RWPE2 (cell line): ENCODE measurements at regions not wholly inside any gene's neighbourhood (a gene's known extent, or its start where the extent isn't known, plus 50 kb on each side); places are given as distances from the start of the nearest gene placed in this dataset.

Experiments used
- ATAC-seq: fragments of 200-7000 bp; cut with Tn5 transposase; 3 replicates; pipeline ENCODE4 v1.9.1; 2021; ENCODE audit warnings: low read depth
- DNase-seq: peaks from one replicate; pipeline ENCODE4 v3.0.0-alpha.2; 2020; ENCODE audit warnings: low spot score
- H3K27ac ChIP-seq: fragments of 450-650 bp; 2 replicates; pipeline ENCODE4 v1.5.1; 2017; ENCODE audit warnings: mild to moderate bottlenecking; ENCODE audit not compliant: poor library complexity, severe bottlenecking
- H3K27me3 ChIP-seq: fragments of 250-450 bp; sonication (Bioruptor Pico); 2 replicates; pipeline ENCODE4 v1.5.1; 2021; ENCODE audit warnings: mild to moderate bottlenecking, moderate library complexity; ENCODE audit not compliant: insufficient read depth, poor library complexity, severe bottlenecking
- H3K36me3 ChIP-seq: fragments of 250-450 bp; sonication (Bioruptor Pico); 2 replicates; pipeline ENCODE4 v1.5.1; 2020; ENCODE audit warnings: low read depth, mild to moderate bottlenecking, moderate library complexity
- H3K4me1 ChIP-seq: fragments of 250-450 bp; sonication (Bioruptor Pico); 2 replicates; pipeline ENCODE4 v1.5.1; 2021; ENCODE audit warnings: mild to moderate bottlenecking, moderate library complexity; ENCODE audit not compliant: insufficient read depth, poor library complexity, severe bottlenecking
- H3K4me3 ChIP-seq: fragments of 250-450 bp; sonication (Bioruptor Pico); 2 replicates; pipeline ENCODE4 v1.5.1; 2021; ENCODE audit warnings: mild to moderate bottlenecking, moderate library complexity; ENCODE audit not compliant: severe bottlenecking
- H3K9me3 ChIP-seq: fragments of 250-450 bp; sonication (Bioruptor Pico); 2 replicates; pipeline ENCODE4 v1.5.1; 2021; ENCODE audit warnings: mild to moderate bottlenecking, moderate library complexity; ENCODE audit not compliant: severe bottlenecking
- TF ChIP-seq, protein P1 (sequence below): fragments of 450-650 bp; IDR thresholded peaks from one replicate; pipeline ENCODE4 v1.5.1; 2017; ENCODE audit warnings: mild to moderate bottlenecking, moderate library complexity; ENCODE audit not compliant: poor library complexity, severe bottlenecking

DNA sequence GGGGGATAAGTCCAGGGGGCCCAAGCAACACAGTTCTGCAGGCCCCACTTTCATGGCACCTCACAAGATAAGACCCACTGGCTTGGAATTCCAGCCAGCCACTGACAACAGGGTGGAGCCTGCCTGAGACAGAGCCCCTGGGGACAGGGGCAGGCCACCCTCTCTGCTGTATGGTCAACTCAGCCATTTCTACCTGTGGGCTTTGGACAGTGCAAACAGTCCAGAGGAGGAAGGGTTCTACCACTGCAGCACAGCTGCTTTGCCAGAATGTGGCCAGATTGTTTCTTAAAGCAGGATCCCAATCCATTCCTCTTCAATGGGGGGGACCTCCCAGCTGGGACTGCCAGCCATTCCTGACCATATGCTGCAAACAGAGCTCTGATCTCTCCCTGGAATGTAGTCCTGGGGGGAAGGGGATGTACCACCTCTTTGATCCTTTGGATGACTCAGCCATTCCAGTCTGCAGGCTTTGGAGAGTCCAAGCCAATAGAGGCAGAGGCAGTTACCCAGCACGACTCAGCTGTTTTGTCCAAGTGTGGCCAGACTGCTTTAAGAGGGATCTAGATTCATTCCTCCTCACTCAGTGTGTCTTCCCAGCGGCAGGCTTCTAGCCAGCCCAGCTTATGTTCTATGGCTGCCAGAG is 842.2 kb downstream of the EPHA7 start:
- TF ChIP-seq, protein P1, sequence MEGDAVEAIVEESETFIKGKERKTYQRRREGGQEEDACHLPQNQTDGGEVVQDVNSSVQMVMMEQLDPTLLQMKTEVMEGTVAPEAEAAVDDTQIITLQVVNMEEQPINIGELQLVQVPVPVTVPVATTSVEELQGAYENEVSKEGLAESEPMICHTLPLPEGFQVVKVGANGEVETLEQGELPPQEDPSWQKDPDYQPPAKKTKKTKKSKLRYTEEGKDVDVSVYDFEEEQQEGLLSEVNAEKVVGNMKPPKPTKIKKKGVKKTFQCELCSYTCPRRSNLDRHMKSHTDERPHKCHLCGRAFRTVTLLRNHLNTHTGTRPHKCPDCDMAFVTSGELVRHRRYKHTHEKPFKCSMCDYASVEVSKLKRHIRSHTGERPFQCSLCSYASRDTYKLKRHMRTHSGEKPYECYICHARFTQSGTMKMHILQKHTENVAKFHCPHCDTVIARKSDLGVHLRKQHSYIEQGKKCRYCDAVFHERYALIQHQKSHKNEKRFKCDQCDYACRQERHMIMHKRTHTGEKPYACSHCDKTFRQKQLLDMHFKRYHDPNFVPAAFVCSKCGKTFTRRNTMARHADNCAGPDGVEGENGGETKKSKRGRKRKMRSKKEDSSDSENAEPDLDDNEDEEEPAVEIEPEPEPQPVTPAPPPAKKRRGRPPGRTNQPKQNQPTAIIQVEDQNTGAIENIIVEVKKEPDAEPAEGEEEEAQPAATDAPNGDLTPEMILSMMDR: no peak
- Histone ChIP-seq H3K4me1 (no peaks in the 10 kb centered on the region), H3K27me3 (no peaks in the 10 kb centered on the region), H3K36me3 (no peaks in the 10 kb centered on the region), H3K27ac (no peak overlapping the region), H3K4me3 (no peak overlapping the region), H3K9me3 (peaks cover 2% of the 10 kb centered on the region)
- no peak for DNase-seq
- ATAC-seq: 0 out of 3 replicates have a peak, but pooled peaks have one; percentile 31

DNA sequence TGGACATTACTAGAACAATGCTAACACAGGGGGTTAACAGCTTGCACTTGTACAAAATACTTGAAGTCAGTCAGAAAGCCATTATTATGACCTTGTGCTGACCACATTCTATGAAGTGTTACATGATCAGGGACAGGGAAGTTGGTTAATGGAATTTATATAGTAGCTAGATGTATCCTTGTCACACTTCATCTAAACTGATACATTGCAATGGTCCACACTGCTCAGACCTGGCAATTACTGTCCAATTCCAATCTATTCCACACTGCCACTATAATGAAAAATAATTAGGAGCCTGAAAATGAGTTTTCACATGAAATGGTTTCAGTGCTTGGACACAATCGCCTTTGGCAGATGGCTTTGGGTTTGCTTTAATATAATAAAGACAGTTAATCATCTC is 850.8 kb downstream of the EPHA7 start:
- TF ChIP-seq, protein P1: no peak
- Histone ChIP-seq H3K36me3 (no peaks in the 10 kb centered on the region), H3K27me3 (no peaks in the 10 kb centered on the region), H3K9me3 (peaks cover 2% of the 10 kb centered on the region), H3K4me1 (no peaks in the 10 kb centered on the region), H3K27ac (no peak overlapping the region), H3K4me3 (no peak overlapping the region)
- ATAC-seq (no peak), DNase-seq (no peak)

DNA sequence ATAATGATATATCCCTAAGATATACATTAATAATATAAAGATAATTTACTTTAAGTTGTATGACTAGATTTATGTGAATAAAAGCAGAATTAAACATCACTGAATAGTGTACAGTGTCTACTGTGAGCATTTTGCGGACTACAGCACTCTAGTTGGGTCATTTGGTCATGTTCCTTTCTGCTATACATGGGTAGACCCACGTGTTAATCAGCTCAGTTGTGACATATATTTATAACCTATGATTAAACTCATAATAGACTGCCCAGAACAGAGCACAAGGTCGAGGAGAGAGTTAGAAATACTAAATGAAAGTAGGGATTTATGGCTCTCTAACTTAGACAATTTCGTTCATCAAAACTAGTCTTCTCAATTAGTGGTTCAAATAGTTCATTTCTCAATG is 852.7 kb downstream of the EPHA7 start:
- ATAC-seq (no peak), DNase-seq (no peak)
- Histone ChIP-seq H3K27me3 (no peaks in the 10 kb centered on the region), H3K36me3 (no peaks in the 10 kb centered on the region), H3K4me1 (no peaks in the 10 kb centered on the region), H3K4me3 (no peak overlapping the region), H3K9me3 (no peaks in the 10 kb centered on the region), H3K27ac (no peak overlapping the region)
- TF ChIP-seq, protein P1: no peak

DNA sequence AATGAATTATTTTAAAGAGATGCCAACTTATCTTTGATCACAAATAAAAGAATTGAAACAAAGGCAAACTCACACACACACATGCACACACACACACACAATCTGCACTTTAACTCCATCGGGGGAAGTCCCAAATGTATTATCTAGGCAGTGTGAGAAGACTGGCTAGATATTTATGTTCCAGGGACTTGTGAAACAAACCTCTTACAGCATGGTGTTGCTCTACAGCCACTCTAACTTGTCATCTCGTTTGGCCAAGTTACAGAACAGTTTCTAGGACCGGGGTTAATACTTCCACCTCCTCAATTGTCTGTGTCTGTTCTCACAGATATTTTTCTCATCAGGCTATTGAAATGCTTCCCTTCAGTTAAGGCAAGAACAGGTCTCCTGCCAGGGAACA is 855.0 kb downstream of the EPHA7 start:
- H3K27me3 ChIP-seq: no peaks in the 10 kb centered on the region
- ATAC-seq: no peak
- H3K4me3 ChIP-seq: no peak overlapping the region
- TF ChIP-seq, protein P1: no peak
- H3K9me3 ChIP-seq: no peaks in the 10 kb centered on the region
- H3K36me3 ChIP-seq: no peaks in the 10 kb centered on the region
- H3K27ac ChIP-seq: no peak overlapping the region
- no peak for DNase-seq
- H3K4me1 ChIP-seq: no peaks in the 10 kb centered on the region

DNA sequence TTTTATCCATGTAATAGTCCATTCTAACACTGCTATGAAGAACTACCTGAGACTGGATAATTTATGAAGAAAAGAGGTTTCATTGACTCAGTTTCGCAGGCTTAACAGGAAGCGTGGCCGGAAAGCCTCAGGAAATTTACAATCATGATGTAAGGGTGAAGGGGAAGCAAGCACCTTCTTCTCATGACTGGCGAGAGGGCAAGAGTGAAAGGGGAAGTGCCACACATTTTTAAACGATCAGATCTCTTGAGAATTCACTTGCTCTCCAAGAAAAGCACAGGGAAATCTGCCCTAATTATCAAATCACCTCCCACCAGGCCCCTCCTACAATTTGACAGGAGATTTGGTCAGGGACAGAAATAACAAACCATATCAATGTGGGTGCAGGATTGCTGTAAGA is 859.7 kb downstream of the EPHA7 start:
- Histone ChIP-seq H3K9me3 (no peaks in the 10 kb centered on the region), H3K36me3 (no peaks in the 10 kb centered on the region), H3K4me1 (no peaks in the 10 kb centered on the region), H3K4me3 (no peak overlapping the region), H3K27me3 (no peaks in the 10 kb centered on the region), H3K27ac (no peak overlapping the region)
- TF ChIP-seq, protein P1: no peak
- ATAC-seq (no peak), DNase-seq (no peak)
